ENCODE measurements at regions not wholly inside any gene's neighbourhood (a gene's known extent, or its start where the extent isn't known, plus 50 kb on each side); places are given as distances from the start of the nearest gene placed in this dataset.
A peak's percentile ranks its signal among the peaks of the same experiment; 100 is the strongest.

DNA sequence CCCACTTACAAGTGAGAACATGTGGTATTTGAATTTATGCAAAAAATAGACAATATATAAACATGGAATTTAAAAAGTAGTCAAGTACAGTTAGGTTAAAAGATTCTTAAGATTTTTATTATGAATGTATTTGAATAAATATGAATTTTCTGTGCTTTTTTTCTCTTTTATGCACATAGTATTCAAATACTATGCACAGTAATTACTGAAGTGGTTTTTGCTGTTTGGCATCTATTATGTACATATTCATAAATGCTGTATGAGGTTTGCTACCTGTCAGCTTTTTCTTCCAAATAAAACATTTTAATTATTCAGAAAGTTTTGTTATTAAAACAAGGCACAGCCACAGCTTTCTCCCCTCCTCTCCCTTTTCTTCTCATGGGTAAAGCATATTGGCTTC is 1272.7 kb downstream of the NSUN3 start:
- no peak for DNase-seq (ENCODE audit: low spot score)
- Histone ChIP-seq H3K36me3 (replicated peaks; ENCODE audit: insufficient read depth, low read depth) (no peaks in the 10 kb centered on the region), H3K9me2 (replicated peaks; ENCODE audit: insufficient read depth) (no peaks in the 10 kb centered on the region), H3K9me3 (ENCODE audit: low read depth) (no peaks in the 10 kb centered on the region), H3K4me3 (no peak overlapping the region), H2AFZ (no peak overlapping the region), H3K4me2 (no peak overlapping the region), H3K79me2 (no peaks in the 10 kb centered on the region), H3K4me1 (ENCODE audit: insufficient read depth) (no peaks in the 10 kb centered on the region), H4K20me1 (ENCODE audit: insufficient read depth, poor library complexity, severe bottlenecking) (no peaks in the 10 kb centered on the region), H3K27me3 (no peaks in the 10 kb centered on the region), H3K27ac (no peak overlapping the region)
- TF ChIP-seq, protein P1, sequence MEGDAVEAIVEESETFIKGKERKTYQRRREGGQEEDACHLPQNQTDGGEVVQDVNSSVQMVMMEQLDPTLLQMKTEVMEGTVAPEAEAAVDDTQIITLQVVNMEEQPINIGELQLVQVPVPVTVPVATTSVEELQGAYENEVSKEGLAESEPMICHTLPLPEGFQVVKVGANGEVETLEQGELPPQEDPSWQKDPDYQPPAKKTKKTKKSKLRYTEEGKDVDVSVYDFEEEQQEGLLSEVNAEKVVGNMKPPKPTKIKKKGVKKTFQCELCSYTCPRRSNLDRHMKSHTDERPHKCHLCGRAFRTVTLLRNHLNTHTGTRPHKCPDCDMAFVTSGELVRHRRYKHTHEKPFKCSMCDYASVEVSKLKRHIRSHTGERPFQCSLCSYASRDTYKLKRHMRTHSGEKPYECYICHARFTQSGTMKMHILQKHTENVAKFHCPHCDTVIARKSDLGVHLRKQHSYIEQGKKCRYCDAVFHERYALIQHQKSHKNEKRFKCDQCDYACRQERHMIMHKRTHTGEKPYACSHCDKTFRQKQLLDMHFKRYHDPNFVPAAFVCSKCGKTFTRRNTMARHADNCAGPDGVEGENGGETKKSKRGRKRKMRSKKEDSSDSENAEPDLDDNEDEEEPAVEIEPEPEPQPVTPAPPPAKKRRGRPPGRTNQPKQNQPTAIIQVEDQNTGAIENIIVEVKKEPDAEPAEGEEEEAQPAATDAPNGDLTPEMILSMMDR (IDR thresholded peaks at IDR 0.05; ENCODE audit: poor library complexity), result no peak
- no peak for TF ChIP-seq EZH2phosphoT487 (IDR thresholded peaks at IDR 0.05; ENCODE audit: low read depth, severe bottlenecking, unreplicated experiment)
- TF ChIP-seq EZH2 (IDR thresholded peaks at IDR 0.05; ENCODE audit: borderline replicate concordance), result no peak

DNA sequence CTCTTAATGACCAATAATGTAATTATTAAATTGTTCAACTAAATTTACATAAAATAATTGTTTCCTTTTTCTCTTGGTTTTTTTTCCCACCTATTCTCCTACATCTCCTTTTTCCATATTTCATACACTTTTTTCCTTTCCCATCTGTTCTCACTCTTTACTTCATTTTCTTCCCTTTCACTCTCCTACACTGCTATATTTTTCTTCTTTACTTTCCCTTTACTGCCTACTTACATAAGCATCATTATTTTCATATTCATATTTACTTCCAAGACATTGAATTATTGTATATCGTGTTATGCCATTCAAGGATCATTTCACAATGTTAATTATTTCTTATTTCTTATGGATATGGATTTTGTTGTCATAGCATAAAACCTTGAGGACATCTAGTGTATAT is 1275.6 kb downstream of the NSUN3 start:
- Histone ChIP-seq H3K79me2 (no peaks in the 10 kb centered on the region), H3K9me3 (ENCODE audit: low read depth) (no peaks in the 10 kb centered on the region), H3K27me3 (no peaks in the 10 kb centered on the region), H3K9me2 (replicated peaks; ENCODE audit: insufficient read depth) (no peaks in the 10 kb centered on the region), H3K4me1 (ENCODE audit: insufficient read depth) (peaks cover 5% of the 10 kb centered on the region), H4K20me1 (ENCODE audit: insufficient read depth, poor library complexity, severe bottlenecking) (no peaks in the 10 kb centered on the region), H3K4me3 (no peak overlapping the region), H3K4me2 (no peak overlapping the region), H3K27ac (no peak overlapping the region), H3K36me3 (replicated peaks; ENCODE audit: insufficient read depth, low read depth) (no peaks in the 10 kb centered on the region), H2AFZ (no peak overlapping the region)
- 92% methylated on average over 1 of the region's 1 CpG for WGBS (ENCODE audit: low lambda C conversion rate, missing lambda C conversion rate)
- TF ChIP-seq, protein P1 (IDR thresholded peaks at IDR 0.05; ENCODE audit: poor library complexity), result no peak
- TF ChIP-seq EZH2 (IDR thresholded peaks at IDR 0.05; ENCODE audit: borderline replicate concordance), result no peak
- no peak for TF ChIP-seq EZH2phosphoT487 (IDR thresholded peaks at IDR 0.05; ENCODE audit: low read depth, severe bottlenecking, unreplicated experiment)
- no peak for DNase-seq (ENCODE audit: low spot score)

DNA sequence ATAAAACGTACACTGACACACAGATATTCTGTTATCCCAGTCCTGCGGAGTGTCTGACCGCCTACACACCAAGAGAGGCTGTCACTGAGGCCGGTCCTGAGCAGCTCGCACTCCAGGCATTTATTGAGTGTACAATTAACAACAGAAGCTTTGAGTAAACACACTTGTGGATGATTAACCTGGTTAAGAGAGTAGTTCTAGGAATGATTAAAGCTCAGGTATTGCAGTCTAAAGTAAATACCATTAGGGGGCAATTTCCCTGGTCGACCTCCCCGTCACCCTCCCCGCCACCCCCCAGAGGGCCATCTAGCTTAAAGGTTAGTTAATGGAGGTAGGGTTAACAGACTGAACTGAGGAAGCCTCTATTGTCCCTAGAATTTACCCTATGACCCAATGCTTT is 1278.5 kb downstream of the NSUN3 start:
- Histone ChIP-seq H3K4me1 (ENCODE audit: insufficient read depth) (peaks cover 10% of the 10 kb centered on the region), H3K9me3 (ENCODE audit: low read depth) (no peaks in the 10 kb centered on the region), H3K79me2 (no peaks in the 10 kb centered on the region), H3K36me3 (replicated peaks; ENCODE audit: insufficient read depth, low read depth) (no peaks in the 10 kb centered on the region), H2AFZ (no peak overlapping the region), H3K27ac (no peak overlapping the region), H3K4me3 (no peak overlapping the region), H4K20me1 (ENCODE audit: insufficient read depth, poor library complexity, severe bottlenecking) (no peaks in the 10 kb centered on the region), H3K9me2 (replicated peaks; ENCODE audit: insufficient read depth) (no peaks in the 10 kb centered on the region), H3K27me3 (no peaks in the 10 kb centered on the region), H3K4me2 (no peak overlapping the region)
- DNase-seq (ENCODE audit: low spot score), result peak; percentile 50
- TF ChIP-seq, protein P1 (IDR thresholded peaks at IDR 0.05; ENCODE audit: poor library complexity), result no peak
- no peak for TF ChIP-seq EZH2 (IDR thresholded peaks at IDR 0.05; ENCODE audit: borderline replicate concordance)
- no peak for TF ChIP-seq EZH2phosphoT487 (IDR thresholded peaks at IDR 0.05; ENCODE audit: low read depth, severe bottlenecking, unreplicated experiment)
- 38% methylated on average over 8 of the region's 8 CpGs for WGBS (ENCODE audit: low lambda C conversion rate, missing lambda C conversion rate)

DNA sequence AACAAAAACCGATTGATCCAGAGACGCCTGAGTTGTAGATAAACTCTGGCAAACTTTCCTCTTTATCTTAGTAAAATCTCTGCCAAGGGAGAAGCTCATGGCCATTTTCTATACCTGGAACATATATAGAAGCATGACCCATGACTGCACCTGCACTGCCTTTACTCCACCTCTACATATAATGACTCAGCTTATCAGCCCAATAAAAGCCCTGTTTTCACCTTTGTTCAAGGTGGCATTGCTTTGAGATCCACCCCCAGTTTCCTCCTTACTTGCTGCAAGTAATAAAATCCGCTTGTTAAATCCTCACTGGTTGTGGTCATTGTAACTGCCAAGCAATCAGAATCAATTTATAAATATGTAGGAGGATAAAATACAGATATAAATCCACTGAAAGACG is 1280.4 kb downstream of the NSUN3 start:
- Histone ChIP-seq H3K9me2 (replicated peaks; ENCODE audit: insufficient read depth) (no peaks in the 10 kb centered on the region), H3K4me2 (peak overlapping the region; percentile 3), H3K4me1 (ENCODE audit: insufficient read depth) (peaks cover 19% of the 10 kb centered on the region), H3K9me3 (ENCODE audit: low read depth) (no peaks in the 10 kb centered on the region), H3K27ac (no peak overlapping the region), H3K27me3 (no peaks in the 10 kb centered on the region), H3K4me3 (no peak overlapping the region), H3K36me3 (replicated peaks; ENCODE audit: insufficient read depth, low read depth) (no peaks in the 10 kb centered on the region), H3K79me2 (no peaks in the 10 kb centered on the region), H2AFZ (no peak overlapping the region), H4K20me1 (ENCODE audit: insufficient read depth, poor library complexity, severe bottlenecking) (no peaks in the 10 kb centered on the region)
- TF ChIP-seq EZH2 (IDR thresholded peaks at IDR 0.05; ENCODE audit: borderline replicate concordance) (no peak), EZH2phosphoT487 (IDR thresholded peaks at IDR 0.05; ENCODE audit: low read depth, severe bottlenecking, unreplicated experiment) (no peak)
- TF ChIP-seq, protein P1 (IDR thresholded peaks at IDR 0.05; ENCODE audit: poor library complexity), result no peak
- DNase-seq (ENCODE audit: low spot score), result peak; percentile 56
- 32% methylated on average over 4 of the region's 4 CpGs for WGBS (ENCODE audit: low lambda C conversion rate, missing lambda C conversion rate)
